ENCODE measurements at regions not wholly inside any gene's neighbourhood (a gene's known extent, or its start where the extent isn't known, plus 50 kb on each side); places are given as distances from the start of the nearest gene placed in this dataset.

GRCh38 chr12:97005174-97005573, 98.1 kb downstream of the NEDD1 start:
- ATAC-seq (no peak), DNase-seq (no peak)
- Histone ChIP-seq H3K27me3 (no peaks in the 10 kb centered on the region), H3K27ac (no peak overlapping the region), H3K4me3 (no peak overlapping the region), H3K9me3 (no peaks in the 10 kb centered on the region), H3K4me1 (no peaks in the 10 kb centered on the region), H3K36me3 (replicated peaks in 1 of 2; ENCODE audit: insufficient read depth in 1 of 2, low read depth in 2 of 2) (no peaks in the 10 kb centered on the region)
- TF ChIP-seq CTCF (IDR thresholded peaks at IDR 0.05) (no peak), POLR2A (IDR thresholded peaks at IDR 0.05) (no peak)
- intact Hi-C loops (cut with DNase I) = no loop called here
- 11 to 29% methylated on average over 1 of the region's 1 CpG for WGBS, 2 donors

- TF ChIP-seq CTCF (IDR thresholded peaks at IDR 0.05) (no peak), POLR2A (IDR thresholded peaks at IDR 0.05) (no peak)
- Histone ChIP-seq H3K27ac (no peak overlapping the region), H3K4me1 (no peaks in the 10 kb centered on the region), H3K36me3 (replicated peaks in 1 of 2; ENCODE audit: insufficient read depth in 1 of 2, low read depth in 2 of 2) (no peaks in the 10 kb centered on the region), H3K4me3 (no peak overlapping the region), H3K9me3 (no peaks in the 10 kb centered on the region), H3K27me3 (no peaks in the 10 kb centered on the region)
- DNase-seq (no peak), ATAC-seq (no peak)
- intact Hi-C loops (cut with DNase I) = no loop called here
- 71 to 75% methylated on average over 3 of the region's 3 CpGs for whole genome bisulfite sequencing, 2 donors
Measured at GRCh38 chr12:97005646-97006045, 98.6 kb downstream of the NEDD1 start.

- DNase-seq (no peak), ATAC-seq (no peak)
- intact Hi-C loops (cut with DNase I) = no loop called here
- WGBS, 2 donors = 70 to 75% methylated on average over 2 of the region's 2 CpGs
- Histone ChIP-seq H3K27me3 (no peaks in the 10 kb centered on the region), H3K36me3 (replicated peaks in 1 of 2; ENCODE audit: insufficient read depth in 1 of 2, low read depth in 2 of 2) (no peaks in the 10 kb centered on the region), H3K27ac (no peak overlapping the region), H3K4me3 (no peak overlapping the region), H3K9me3 (no peaks in the 10 kb centered on the region), H3K4me1 (no peaks in the 10 kb centered on the region)
- no peak for TF ChIP-seq CTCF (IDR thresholded peaks at IDR 0.05)
- no peak for TF ChIP-seq POLR2A (IDR thresholded peaks at IDR 0.05)
Measured at GRCh38 chr12:97006585-97006984, 99.5 kb downstream of the NEDD1 start.

GRCh38 chr12:97016163-97016562, 109.1 kb downstream of the NEDD1 start:
- no peaks in the 10 kb centered on the region for H3K4me1 ChIP-seq
- ATAC-seq = no peak
- TF ChIP-seq POLR2A (IDR thresholded peaks at IDR 0.05) (no peak), CTCF (IDR thresholded peaks at IDR 0.05) (no peak)
- H3K4me3 ChIP-seq = no peak overlapping the region
- H3K27ac ChIP-seq = no peak overlapping the region
- H3K36me3 ChIP-seq (replicated peaks in 1 of 2; ENCODE audit: insufficient read depth in 1 of 2, low read depth in 2 of 2) = no peaks in the 10 kb centered on the region
- 57 to 79% methylated on average over 1 of the region's 1 CpG for WGBS, 2 donors
- H3K27me3 ChIP-seq = no peaks in the 10 kb centered on the region
- H3K9me3 ChIP-seq = no peaks in the 10 kb centered on the region
- intact Hi-C loops (cut with DNase I) = no loop called here
- no peak for DNase-seq

GRCh38 chr12:97017213-97017612, 110.2 kb downstream of the NEDD1 start:
- Histone ChIP-seq H3K9me3 (no peaks in the 10 kb centered on the region), H3K27ac (no peak overlapping the region), H3K27me3 (no peaks in the 10 kb centered on the region), H3K4me3 (no peak overlapping the region), H3K4me1 (no peaks in the 10 kb centered on the region), H3K36me3 (replicated peaks in 1 of 2; ENCODE audit: insufficient read depth in 1 of 2, low read depth in 2 of 2) (no peaks in the 10 kb centered on the region)
- ATAC-seq = no peak
- 61% methylated on average over 3 of the region's 3 CpGs for WGBS, 2 donors
- intact Hi-C loops (cut with DNase I) = no loop called here
- TF ChIP-seq POLR2A (IDR thresholded peaks at IDR 0.05) = no peak
- TF ChIP-seq CTCF (IDR thresholded peaks at IDR 0.05) = no peak
- DNase-seq = no peak

All from body of pancreas (tissue), 4 donors.